GM18873 (cell line): ENCODE measurements at regions not wholly inside any gene's neighbourhood (a gene's known extent, or its start where the extent isn't known, plus 50 kb on each side); places are given as distances from the start of the nearest gene placed in this dataset.

Source experiments
- ATAC-seq: cut with Tn5 transposase; IDR thresholded peaks from one replicate; pipeline ENCODE4 v1.9.1; 2021; ENCODE audit warnings: mild to moderate bottlenecking, moderate library complexity, moderate number of reproducible peaks; ENCODE audit not compliant: unreplicated experiment, low FRiP score

DNA sequence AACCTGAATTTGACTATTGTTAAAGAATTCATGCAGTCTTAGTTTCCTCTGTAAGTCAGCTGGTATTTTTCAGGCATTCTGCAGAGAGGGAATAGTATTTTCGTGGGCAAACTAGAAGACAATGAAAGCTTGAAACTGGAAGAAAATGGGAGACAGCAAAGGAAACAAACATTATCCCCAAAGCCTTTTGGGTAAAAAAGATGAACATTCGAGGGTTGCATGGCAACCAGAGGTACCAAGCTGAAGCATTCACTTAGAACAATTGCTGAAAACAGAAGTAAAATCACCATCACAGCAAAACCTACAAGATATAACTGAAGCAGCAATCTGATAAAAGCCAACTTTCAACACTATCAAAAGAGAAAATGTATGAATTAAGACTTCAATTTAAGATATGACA, 233.7 kb downstream of the SCG2 start:
- no peak for ATAC-seq

DNA sequence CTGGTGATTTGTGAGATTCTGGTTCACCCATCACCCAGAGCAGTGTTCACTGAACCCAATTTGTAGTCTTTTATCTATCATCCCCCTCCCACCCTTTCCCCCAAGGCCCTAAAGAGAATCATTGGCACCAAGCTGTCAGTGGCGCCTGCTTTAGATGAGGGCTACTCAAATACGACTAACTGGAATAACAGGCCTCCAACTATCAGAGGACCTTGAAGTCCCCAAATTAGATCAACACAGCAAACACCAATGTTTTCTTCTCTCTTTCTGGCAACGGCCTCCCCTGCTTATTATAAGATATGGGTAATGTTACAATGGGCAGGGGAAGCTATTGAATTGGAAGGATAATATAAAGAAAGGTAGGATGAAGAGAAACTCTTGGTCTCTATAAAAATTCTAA, 232.3 kb downstream of the SCG2 start:
- no peak for ATAC-seq

DNA sequence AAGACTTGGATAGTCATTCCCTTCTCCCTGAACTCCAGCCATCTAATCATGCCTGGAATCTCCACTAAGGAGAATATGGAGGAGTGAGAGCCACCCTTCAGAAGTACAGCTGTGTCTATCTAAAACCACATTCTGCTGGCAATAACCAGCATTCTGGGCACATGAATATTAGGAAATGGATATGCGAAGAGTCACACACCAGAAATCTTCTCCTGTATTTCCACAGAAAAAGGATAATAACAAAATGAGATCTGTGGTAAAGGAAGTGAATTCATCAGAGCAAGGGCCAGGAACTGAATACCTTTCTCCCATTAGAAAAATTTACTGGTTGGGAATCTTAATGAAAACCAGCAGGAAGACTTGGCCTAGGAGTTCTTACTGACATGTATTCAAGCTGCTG, 218.8 kb downstream of the SCG2 start:
- ATAC-seq = no peak

DNA sequence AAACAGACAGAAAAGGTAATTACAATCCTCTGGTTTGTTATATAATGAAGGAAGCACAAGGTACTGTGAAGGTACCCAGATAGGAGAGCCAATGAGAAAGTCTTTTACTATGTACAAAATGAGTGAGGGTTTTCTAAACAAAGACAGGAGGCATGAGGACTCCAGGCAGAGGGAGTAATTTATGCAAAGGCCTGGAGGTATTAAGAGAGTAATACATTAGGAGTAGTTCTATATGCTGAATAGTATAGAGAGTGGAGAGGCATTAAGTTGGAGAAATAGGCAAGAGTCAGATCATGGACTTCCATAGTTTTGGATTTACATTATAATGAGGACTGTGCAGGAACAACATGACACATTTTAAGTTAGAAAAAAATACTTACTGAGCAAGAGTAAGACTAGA, 216.0 kb downstream of the SCG2 start:
- no peak for ATAC-seq

DNA sequence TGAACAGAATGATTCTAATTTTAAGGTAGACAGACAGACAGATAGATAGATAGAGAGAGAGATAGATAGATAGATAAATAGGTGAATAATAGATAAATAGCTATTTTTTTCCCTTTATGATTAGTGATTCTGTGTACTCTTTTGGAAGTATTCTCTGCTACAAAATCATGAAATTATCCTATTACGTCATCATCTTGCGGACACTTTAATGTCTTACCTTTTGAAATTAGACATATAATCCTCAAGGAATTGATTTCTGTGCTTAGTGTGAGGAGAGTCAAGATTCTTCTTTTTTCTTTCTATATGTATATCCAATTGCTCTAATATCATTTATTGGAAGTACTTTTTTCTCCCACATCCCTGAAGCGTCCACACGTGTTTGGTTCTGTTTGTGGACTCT, 215.2 kb downstream of the SCG2 start:
- no peak for ATAC-seq

DNA sequence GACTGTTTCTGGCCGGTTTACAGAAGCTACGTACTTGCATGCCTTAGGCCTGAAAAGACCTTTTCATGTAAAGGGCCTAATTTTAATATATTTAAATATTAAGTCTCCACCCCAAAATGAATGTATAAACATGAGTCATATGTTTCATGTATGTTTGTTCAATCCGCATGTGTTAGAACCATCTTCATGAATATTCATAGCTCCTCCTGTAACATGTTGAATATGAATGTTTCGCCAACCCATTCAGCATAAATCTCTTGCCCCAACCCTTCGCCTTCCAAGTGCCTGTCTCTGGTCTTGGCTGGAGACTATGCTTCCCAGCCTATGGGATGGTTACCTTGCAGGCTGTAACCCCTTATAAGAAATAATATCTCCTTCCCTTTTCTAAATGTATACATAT, 212.5 kb downstream of the SCG2 start:
- ATAC-seq = no peak

DNA sequence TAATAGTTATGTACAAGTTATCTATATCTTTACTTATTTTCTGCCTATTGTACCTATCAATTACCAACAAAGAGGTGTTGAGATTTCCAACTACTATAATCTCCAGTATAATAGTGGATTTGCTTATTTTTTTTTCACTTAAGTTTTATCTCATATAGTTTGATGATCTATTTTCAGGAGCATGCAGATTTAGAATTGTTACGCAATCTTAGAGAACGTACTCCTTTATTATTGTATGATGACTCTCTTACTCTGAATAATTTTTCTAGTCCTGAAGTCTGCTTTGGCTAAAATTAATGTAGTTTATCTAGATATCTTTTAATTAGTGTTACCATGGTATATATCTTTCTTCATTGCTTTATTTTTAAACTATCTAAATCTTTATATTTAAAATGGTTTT, 205.2 kb downstream of the SCG2 start:
- ATAC-seq = no peak

DNA sequence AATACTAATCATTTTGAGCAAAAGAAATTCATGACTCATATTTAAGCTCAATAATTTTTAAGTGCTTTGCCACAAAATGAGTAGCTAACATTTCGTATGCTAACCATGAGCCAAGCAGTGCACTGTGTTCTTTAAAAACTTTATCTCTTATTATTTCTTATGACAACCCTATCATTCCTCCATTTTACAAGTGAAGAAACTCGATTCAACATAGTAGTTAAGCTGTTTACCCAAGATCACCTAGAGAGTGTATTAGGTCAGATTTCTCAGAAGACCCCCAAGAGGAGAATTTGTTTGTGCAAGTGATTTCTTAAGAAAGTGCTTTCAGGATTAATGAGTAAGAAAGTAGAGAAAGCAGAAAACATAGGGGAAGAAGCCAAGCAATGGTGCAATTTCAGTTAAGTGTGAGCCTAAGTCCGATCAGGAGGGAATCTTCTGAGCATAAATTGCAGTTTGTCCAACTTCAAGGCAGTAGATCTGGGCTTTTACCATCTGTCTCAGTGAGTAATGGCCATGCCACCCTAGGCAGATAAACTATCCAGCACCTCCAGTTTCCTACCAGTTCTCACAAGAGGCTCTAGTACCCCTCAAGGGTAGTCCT, 202.7 kb downstream of the SCG2 start:
- no peak for ATAC-seq

DNA sequence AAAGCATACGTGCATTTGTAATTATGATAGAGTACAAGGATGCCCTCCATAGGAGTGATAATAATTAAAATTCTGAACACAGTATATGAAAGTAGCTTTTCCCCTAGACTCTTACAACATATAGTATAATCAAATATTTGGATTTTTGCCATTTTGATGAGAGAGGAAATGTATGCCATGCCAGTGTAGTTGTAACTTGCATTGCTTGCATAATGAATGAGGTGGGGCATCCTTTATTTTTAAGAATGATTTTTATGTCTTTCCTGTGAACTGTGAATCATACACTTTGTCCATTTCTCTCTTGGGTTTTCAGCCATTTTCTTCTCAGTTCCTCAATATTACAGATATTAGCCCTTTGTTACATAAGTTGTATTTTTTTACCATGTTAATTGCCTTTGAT, 197.5 kb downstream of the SCG2 start:
- no peak for ATAC-seq

DNA sequence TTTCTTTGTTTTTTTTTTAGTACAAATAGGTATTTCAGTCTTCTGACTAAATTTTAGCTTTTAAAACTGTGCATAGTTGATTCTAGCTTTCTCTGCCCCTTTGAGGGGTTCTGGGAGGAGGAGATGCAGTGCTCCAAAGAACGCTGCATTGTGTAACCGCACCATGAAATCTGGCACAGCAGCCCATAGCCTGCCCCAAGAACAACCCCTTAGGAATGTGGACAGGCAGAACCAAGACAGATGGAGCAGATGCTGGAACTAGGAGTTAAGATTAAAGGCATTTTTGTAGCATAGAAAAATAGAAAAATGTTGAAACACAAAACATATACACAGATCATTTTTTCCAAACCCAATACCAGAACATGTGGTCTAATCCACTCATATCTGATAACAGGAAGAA, 187.5 kb downstream of the SCG2 start:
- no peak for ATAC-seq

DNA sequence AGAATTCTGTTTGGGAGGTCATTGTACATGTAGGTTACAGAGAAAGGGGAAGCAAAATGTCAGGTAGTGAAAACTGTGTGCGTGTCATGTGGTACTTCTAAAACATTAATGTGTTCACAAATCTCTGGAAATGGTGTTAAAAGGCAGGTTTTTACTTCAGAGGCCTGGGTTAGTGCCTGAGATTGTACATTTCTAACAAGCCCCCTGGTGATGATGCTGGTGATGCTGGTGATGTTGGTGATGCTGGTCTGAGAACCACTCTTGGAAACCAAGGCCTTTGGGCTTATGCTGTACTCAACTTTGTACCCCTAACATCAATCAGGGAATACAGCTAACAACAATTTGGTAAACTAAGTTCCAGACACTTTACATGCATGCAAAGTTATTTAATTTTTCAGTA, 187.1 kb downstream of the SCG2 start:
- no peak for ATAC-seq

DNA sequence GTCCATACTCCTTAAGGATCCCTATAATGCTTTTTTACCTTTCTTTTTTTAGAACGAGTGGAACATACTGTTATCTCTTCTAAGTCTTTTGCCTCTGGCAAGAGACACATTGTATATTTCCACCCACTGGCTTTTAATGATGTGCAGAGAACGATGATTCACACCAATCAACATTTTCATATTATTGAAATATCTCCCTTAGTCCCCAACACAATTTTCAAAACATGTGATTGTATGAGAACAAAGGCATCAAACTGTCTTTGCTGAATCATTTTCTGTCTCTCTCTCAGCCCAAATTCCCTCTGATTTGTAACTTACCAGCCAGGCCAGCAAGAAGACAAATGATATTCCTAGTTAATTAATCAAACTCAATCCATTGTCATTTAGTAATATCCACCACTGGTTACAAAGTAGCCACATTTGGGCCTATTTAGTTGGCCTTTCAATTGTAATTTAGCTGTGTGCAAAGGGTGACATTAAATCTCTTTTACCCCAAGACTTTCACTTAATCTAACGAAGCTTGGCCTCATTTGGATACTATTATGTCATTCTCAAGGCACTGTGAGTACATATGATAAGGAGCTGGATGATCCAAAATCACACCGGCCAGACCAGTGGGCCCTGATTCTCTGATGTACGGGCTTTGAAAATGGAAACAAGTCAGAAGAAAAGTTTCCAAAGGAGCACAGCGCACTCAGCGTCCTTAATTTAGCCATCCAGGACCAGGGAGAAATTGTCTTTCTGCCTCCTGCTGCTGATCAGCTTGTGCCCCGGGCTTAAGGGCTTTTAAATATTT, 185.1 kb downstream of the SCG2 start:
- ATAC-seq = no peak

DNA sequence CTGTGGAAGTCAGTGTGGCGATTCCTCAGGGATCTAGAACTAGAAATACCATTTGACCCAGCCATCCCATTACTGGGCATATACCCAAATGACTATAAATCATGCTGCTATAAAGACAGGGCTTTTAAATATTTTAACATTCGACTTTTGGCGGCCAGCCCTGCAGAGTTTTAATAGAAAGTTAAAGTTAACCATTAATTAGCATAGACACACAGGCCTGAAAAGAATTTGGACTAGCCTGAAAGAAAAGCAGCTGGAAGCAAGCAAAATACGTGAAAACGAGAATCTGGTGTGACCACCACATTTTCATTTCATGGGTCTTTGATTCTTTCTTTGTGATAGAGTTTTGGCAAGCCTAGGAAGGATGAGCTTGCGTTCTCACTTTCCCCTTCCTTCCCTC, 184.0 kb downstream of the SCG2 start:
- no peak for ATAC-seq

DNA sequence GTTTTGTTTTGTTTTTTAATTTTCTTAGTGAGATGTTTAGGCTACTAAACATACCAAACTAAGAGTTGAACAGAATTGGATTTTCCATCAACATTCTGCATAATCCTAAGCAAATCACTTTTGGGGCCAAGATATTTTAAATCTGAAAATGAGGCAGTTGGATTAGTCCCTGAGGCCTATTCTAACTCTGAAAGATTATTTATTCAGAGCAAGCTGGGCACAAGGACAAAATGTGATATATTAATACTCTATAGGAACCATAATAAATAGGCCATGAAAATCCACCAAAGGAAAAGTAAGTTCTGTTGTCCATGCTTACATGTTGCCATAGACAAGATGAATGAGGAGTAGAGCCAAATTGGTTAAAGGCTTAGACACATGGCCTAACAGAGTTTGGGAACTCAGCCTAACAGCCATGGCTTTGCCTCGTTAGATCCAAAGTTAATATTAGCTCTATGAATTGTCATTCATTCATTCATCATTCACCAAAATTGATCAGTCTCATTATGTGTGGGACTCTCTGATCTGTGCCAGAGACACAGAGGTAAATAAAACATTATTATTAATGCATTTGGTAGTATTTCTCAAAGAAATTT, 183.5 kb downstream of the SCG2 start:
- no peak for ATAC-seq

DNA sequence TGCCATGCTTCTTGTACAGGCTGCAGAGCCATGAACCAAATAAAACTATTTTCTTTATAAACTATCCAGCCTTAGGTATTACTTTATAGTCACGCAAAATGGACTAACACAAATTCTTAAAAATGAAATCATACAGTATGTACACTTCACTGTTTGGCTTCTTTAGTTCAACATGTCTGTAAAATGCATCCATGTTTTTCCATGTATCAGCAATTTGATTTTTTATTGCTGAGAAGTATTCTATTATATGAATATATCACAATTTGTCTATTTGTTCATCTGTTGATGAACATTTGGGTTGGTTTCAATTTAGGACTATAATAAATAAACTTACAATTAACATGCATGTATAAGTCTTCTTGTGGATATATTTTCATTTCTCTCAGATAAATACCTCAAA, 182.1 kb downstream of the SCG2 start:
- ATAC-seq = no peak

DNA sequence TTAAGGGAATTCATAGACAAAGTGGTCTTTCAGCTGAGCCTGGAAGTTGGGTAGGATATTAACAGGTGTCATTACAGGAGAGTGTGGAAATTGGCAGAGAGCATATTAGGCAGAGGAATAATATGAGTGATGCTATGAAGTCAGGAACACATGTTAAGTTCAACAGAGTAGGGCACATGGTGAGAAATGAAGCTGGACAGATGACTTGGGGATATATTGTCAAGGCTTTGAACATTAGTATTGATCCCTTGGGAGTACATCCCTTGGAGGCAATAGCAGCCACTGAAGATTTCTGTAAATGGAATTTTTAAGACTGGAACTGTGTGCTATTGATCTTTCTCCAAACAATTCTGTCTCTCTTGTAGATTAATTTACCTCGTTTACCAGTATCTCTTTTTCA, 170.7 kb downstream of the SCG2 start:
- ATAC-seq = no peak

DNA sequence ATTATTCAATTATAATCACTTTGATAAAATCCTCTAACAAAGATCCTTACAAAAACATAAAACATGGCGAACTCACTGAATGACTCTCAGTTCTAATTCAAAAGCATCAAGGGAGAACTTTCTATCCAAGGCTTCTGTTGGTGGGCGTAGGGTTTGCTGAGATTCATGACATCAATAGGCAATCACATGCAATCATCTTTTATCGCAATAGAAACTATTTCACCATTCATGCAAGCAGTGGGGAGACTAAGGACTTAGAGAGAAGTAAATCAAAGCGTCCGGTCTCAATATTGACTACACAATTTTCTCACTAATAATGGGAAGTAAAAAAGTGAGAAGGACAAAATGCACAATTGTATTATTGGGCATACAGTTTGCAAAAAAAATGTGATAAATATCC, 168.7 kb downstream of the SCG2 start:
- no peak for ATAC-seq

DNA sequence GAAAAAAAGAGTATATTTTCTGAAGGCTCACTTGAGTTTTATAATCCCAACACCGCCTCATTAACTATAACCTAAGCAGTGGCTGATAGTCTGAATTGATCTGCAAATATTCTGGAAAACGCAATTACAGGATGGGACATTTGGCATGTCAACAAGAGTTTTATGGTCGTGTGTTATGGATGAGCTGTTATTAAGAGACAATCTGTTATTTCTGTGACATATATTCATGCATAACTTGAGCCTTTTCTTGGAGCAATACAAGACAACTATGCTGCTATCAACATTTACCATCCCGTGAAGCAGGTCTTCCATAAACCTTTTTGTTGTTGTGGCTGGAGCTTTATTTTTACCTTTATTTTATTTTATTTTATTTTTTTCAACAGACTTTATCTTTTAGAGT, 164.4 kb downstream of the SCG2 start:
- no peak for ATAC-seq

DNA sequence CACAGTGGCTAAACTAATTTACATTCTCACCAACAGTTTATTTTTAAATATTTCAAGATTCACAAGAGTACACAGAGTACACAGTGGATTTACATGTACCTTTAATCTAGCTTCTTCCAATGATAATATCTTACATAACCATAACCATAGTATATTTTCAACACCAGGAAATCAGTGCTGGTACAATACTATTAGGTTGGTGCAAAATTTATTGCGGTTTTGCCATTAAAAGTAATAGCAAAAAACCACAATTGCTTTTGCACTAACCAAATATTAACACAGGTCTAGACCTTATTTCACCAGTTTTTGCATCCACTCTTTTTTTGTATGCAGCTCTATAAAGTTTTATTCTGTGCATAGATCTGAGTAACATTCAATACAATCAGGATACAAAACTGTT, 163.0 kb downstream of the SCG2 start:
- ATAC-seq = no peak

DNA sequence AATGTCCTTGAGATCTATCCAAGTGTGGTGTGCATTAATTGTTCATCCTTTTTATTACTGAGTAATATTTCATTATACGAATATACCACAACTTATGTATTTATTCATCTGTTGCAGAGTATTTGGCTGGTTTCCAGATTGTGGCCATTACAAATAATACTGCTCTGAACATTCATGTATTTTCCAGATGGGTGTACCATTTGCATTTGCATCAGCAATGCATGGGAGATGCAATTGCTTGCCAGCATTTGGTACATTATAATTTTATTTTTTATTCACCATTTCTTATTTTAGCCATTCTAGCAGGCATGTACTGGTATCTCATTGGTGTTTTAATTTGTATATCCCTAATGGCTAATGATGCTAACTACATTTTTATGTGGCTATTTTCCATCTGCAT, 162.4 kb downstream of the SCG2 start:
- ATAC-seq = no peak

DNA sequence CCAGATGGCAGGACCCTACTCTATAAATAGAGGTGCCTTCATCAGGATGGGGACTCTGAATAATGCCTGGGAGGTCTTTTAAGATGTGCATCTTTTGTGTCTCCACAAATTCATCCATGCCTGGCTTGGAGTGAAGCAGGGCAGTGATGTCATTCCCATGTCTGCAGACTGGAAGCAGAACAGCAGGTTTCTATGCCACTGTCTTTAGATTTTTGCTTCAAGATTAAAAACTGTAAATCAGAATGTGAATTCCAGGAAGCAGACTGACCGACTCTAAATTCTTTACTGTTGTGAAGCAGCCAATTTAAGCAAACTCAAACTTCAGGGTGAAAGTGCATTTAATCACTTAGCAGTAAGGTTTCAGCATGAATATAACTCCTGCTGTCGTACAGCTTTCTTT, 159.3 kb downstream of the SCG2 start:
- no peak for ATAC-seq

DNA sequence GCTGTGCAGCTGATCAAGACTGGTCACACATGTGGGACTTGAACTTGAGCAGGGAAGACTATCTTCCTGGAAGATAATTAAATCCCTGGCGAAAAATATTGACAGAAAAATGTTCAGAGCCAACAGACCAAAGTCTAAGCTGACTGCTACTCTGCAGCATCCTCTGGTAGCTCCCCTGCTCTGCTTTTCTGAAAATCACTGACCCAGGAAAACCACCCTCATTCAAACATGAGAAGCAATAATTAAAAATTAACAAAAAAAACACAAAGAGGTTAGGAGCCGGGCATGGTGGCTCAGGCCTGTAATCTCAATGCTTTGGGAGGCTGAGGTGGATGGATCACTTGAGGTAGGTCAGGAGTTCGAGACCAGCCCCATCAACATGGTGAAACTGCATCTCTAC, 151.9 kb downstream of the SCG2 start:
- no peak for ATAC-seq
